ENCODE measurements at regions not wholly inside any gene's neighbourhood (a gene's known extent, or its start where the extent isn't known, plus 50 kb on each side); places are given as distances from the start of the nearest gene placed in this dataset.

DNA sequence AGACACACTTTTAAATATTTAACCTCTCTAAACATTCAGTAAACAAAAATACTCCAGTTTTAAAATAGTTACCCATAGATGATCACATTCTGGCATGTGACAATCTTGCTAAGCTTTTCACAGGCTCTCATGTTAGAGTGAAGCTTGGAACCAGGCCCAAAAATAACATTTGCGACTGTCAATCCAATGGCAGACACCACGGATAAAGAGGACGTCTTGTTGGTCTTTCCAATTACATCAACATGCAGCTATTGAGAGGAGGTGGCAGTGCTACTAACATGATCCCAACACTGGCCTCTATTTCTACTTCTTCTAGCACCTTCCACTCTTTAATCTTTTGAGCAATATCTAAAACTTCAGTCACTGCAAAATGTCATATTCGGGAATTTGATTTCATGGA, 970.8 kb upstream of the TENM3 start:
- TF ChIP-seq CTCF (IDR thresholded peaks at IDR 0.05 in 8 of 11, conservative IDR thresholded peaks at IDR 0.05 in 3 of 11) = no peak
- TF ChIP-seq POLR2AphosphoS5 (IDR thresholded peaks at IDR 0.05) = no peak
